HG02642 (cell line): ENCODE measurements at regions not wholly inside any gene's neighbourhood (a gene's known extent, or its start where the extent isn't known, plus 50 kb on each side); places are given as distances from the start of the nearest gene placed in this dataset.
"Not testable (repeated sequence)": the region's sequence is repeated elsewhere in the genome, so short reads cannot be mapped to it uniquely, and the experiment has no call there.

Experiments used
- ATAC-seq: cut with Tn5 transposase; IDR thresholded peaks from one replicate; pipeline ENCODE4 v1.9.1; 2021; ENCODE audit warnings: mild to moderate bottlenecking; ENCODE audit not compliant: unreplicated experiment, poor library complexity

GRCh38 chr3:82224661-82225060, 463.2 kb upstream of the GBE1 start:
- ATAC-seq = no peak

GRCh38 chr3:82222401-82222800, 461.0 kb upstream of the GBE1 start:
- no peak for ATAC-seq

- ATAC-seq = no peak
Observed at GRCh38 chr3:82217571-82217970, 456.1 kb upstream of the GBE1 start.

GRCh38 chr3:82208002-82208710, 446.7 kb upstream of the GBE1 start:
- ATAC-seq = no peak

GRCh38 chr3:82202269-82202668, 440.8 kb upstream of the GBE1 start:
- ATAC-seq = no peak

GRCh38 chr3:82201316-82201715, 439.9 kb upstream of the GBE1 start:
- ATAC-seq = no peak

GRCh38 chr3:82198009-82198408, 436.6 kb upstream of the GBE1 start:
- ATAC-seq = no peak

- no peak for ATAC-seq
Observed at GRCh38 chr3:82196645-82197044, 435.2 kb upstream of the GBE1 start.

- ATAC-seq = no peak
Observed at GRCh38 chr3:82194870-82195269, 433.4 kb upstream of the GBE1 start.

- ATAC-seq = no peak
Observed at GRCh38 chr3:82186017-82186416, 424.6 kb upstream of the GBE1 start.

GRCh38 chr3:82179291-82179690, 417.8 kb upstream of the GBE1 start:
- no peak for ATAC-seq

- ATAC-seq = no peak
Observed at GRCh38 chr3:82178291-82178690, 416.8 kb upstream of the GBE1 start.

GRCh38 chr3:82177774-82178173, 416.3 kb upstream of the GBE1 start:
- ATAC-seq = no peak

GRCh38 chr3:82165266-82165665, 403.8 kb upstream of the GBE1 start:
- ATAC-seq = no peak

GRCh38 chr3:82163907-82164520, 402.6 kb upstream of the GBE1 start:
- ATAC-seq = no peak

GRCh38 chr3:82157952-82158351, 396.5 kb upstream of the GBE1 start:
- no peak for ATAC-seq

GRCh38 chr3:82153892-82154291, 392.4 kb upstream of the GBE1 start:
- ATAC-seq = not testable (repeated sequence)

- no peak for ATAC-seq
Observed at GRCh38 chr3:82145742-82146141, 384.3 kb upstream of the GBE1 start.

- no peak for ATAC-seq
Observed at GRCh38 chr3:82144811-82145210, 383.4 kb upstream of the GBE1 start.

GRCh38 chr3:82143661-82144412, 382.4 kb upstream of the GBE1 start:
- no peak for ATAC-seq

GRCh38 chr3:82141592-82141991, 380.1 kb upstream of the GBE1 start:
- ATAC-seq = no peak
